GM23248 (cell line): ENCODE measurements at regions not wholly inside any gene's neighbourhood (a gene's known extent, or its start where the extent isn't known, plus 50 kb on each side); places are given as distances from the start of the nearest gene placed in this dataset.

Source experiments
- EZH2 ChIP-seq: fragments of 200-600 bp; sonication (generic); IDR thresholded peaks from 2 replicates; pipeline ENCODE4 v1.6.1; 2018; ENCODE audit warnings: antibody characterized with exemption, mild to moderate bottlenecking; ENCODE audit not compliant: insufficient read depth, poor library complexity, severe bottlenecking
- EZH2phosphoT487 ChIP-seq: fragments of 200-600 bp; sonication (generic); IDR thresholded peaks from 2 replicates; pipeline ENCODE4 v1.6.1; 2018; ENCODE audit warnings: antibody characterized with exemption, moderate library complexity, mild to moderate bottlenecking, low read depth; ENCODE audit not compliant: insufficient read depth

- TF ChIP-seq EZH2 = no peak
- no peak for TF ChIP-seq EZH2phosphoT487
Observed at GRCh38 chr4:38230121-38230801, 270.1 kb downstream of the PTTG2 start.
